ENCODE measurements at regions not wholly inside any gene's neighbourhood (a gene's known extent, or its start where the extent isn't known, plus 50 kb on each side); places are given as distances from the start of the nearest gene placed in this dataset.

- DNase-seq (ENCODE audit: low spot score), result peak; percentile 30
Measured at GRCh38 chr6:163986313-163986712, 571.8 kb downstream of the QKI start.

GRCh38 chr6:163985710-163986109 is 571.2 kb downstream of the QKI start:
- no peak for DNase-seq (ENCODE audit: low spot score)

- no peak for DNase-seq (ENCODE audit: low spot score)
Measured at GRCh38 chr6:163985040-163985439, 570.5 kb downstream of the QKI start.

GRCh38 chr6:163984124-163984936 is 569.8 kb downstream of the QKI start:
- no peak for DNase-seq (ENCODE audit: low spot score)

GRCh38 chr6:163983679-163984078 is 569.2 kb downstream of the QKI start:
- no peak for DNase-seq (ENCODE audit: low spot score)

- no peak for DNase-seq (ENCODE audit: low spot score)
Measured at GRCh38 chr6:163974322-163974721, 559.8 kb downstream of the QKI start.

GRCh38 chr6:163971841-163972838 is 557.6 kb downstream of the QKI start:
- no peak for DNase-seq (ENCODE audit: low spot score)

GRCh38 chr6:163970846-163971564 is 556.5 kb downstream of the QKI start:
- no peak for DNase-seq (ENCODE audit: low spot score)

- DNase-seq (ENCODE audit: low spot score), result no peak
Measured at GRCh38 chr6:163965426-163966348, 551.2 kb downstream of the QKI start.

- DNase-seq (ENCODE audit: low spot score), result no peak
Measured at GRCh38 chr6:163964789-163965188, 550.3 kb downstream of the QKI start.

GRCh38 chr6:163963205-163964120 is 548.9 kb downstream of the QKI start:
- DNase-seq (ENCODE audit: low spot score), result no peak

- no peak for DNase-seq (ENCODE audit: low spot score)
Measured at GRCh38 chr6:163962627-163963117, 548.2 kb downstream of the QKI start.

- no peak for DNase-seq (ENCODE audit: low spot score)
Measured at GRCh38 chr6:163960128-163960527, 545.6 kb downstream of the QKI start.

GRCh38 chr6:163958646-163959045 is 544.1 kb downstream of the QKI start:
- DNase-seq (ENCODE audit: low spot score), result peak; percentile 39

- peak; percentile 86 for DNase-seq (ENCODE audit: low spot score)
Measured at GRCh38 chr6:163956571-163957407, 542.3 kb downstream of the QKI start.

GRCh38 chr6:163955756-163956155 is 541.2 kb downstream of the QKI start:
- DNase-seq (ENCODE audit: low spot score), result no peak

GRCh38 chr6:163955096-163955495 is 540.6 kb downstream of the QKI start:
- peak; percentile 83 for DNase-seq (ENCODE audit: low spot score)

- DNase-seq (ENCODE audit: low spot score), result no peak
Measured at GRCh38 chr6:163954088-163954775, 539.7 kb downstream of the QKI start.
